ENCODE measurements at regions not wholly inside any gene's neighbourhood (a gene's known extent, or its start where the extent isn't known, plus 50 kb on each side); places are given as distances from the start of the nearest gene placed in this dataset.

DNA sequence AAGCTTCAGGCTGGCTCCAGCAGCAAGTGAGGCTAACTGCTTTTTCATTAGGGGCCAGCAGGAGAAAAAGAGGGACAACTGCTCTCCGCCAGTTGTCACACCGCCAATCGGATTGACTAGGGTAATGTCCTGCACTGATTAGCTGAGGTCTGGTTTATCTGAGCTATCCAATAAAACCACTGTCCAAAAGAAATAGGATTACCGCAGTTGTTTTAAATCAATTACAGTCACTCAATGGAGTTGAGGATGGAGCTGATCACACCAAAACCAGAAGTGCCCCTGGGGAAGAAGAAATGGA is 351.4 kb upstream of the NPVF start:
- TF ChIP-seq POLR2A (IDR thresholded peaks at IDR 0.05; ENCODE audit: low read depth, low read length): no peak
- TF ChIP-seq PAX5 (IDR thresholded peaks at IDR 0.05; ENCODE audit: insufficient read depth, low read length, severe bottlenecking): no peak
- TF ChIP-seq TAF1 (IDR thresholded peaks at IDR 0.05; ENCODE audit: low read depth, low read length): no peak
- TF ChIP-seq POLR2AphosphoS5 (IDR thresholded peaks at IDR 0.05; ENCODE audit: low read depth, low read length): no peak
- TF ChIP-seq POU2F2 (IDR thresholded peaks at IDR 0.05; ENCODE audit: low read depth, low read length): no peak
